SKM-1 (cell line): ENCODE measurements at regions not wholly inside any gene's neighbourhood (a gene's known extent, or its start where the extent isn't known, plus 50 kb on each side); places are given as distances from the start of the nearest gene placed in this dataset.

Source experiments
- DNase-seq: peaks from one replicate; lab custom pipeline; 2025; ENCODE audit not compliant: unreplicated experiment; lab: John Stamatoyannopoulos, UW

DNA sequence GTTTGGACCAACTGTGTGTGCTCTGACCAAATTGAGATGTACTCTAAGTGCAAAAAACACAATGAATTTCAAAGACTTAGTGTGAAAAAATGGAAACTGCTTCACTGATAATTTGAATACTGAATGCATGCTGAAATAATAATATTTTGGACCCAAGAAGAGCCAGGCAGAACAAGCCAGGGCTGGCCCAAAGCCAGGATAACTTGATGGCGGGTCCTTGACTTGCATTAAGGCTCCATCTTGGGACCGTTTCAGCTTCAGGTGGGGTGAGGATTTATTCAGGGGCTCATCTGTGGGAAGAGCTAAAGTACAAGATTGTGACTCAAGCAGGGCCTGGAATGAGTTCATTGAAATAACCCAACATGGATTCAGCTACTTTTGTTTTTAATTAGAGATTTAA lies 921.9 kb downstream of the QKI start:
- DNase-seq, result no peak

DNA sequence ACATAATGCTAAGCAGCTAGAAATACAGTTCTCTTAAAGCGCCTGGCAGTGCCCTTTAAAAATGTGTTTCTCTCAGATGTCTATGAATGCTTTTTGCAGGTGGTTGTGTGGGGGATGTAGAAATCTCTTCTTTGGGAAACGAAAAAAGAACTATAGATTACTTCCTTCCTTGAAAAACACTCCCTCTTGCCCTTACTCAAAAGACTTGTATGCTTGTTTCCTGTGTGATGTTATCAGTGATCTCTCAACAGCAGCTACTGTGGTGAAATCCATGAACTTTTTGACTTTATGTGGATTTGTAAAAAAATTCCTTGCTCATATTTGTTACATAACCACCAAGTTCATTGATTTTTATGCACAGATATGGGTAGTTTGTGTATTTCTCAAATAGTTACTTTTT lies 916.5 kb downstream of the QKI start:
- DNase-seq, result no peak

DNA sequence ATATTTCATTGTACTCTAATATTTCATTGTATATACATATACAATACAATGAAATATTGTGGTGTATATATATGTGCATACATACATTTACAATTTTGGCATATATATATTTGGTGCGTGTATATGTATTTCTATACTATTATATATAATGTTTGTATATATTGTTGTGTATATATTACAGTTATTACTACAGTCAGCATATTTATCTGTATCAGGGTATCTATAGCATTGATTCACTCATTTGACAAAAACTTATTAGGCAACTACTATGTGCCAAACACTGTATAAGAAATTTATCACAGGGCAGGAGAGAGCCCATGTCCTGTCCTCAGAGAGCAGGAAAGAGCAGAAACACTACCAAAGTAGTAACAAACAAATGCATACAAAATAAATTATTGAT lies 910.6 kb downstream of the QKI start:
- no peak for DNase-seq

DNA sequence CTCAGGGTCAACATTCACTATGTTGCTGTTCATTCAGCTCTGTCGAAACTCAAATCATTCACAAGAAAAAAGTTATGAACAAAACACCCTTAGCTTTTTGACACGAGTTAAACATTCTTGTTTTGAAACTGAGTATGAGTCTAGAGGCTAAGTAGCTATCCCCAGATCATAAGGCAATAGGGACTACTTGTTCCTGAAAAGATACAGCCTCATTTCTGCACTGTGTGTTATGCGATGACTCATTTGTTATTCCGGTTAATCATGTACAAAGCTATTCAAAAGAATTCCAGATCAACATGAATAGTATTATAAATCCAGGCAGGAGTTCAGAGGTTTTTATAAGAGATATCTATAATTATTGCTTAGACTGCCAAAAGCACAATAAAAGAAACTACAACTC lies 908.0 kb downstream of the QKI start:
- DNase-seq, result no peak

DNA sequence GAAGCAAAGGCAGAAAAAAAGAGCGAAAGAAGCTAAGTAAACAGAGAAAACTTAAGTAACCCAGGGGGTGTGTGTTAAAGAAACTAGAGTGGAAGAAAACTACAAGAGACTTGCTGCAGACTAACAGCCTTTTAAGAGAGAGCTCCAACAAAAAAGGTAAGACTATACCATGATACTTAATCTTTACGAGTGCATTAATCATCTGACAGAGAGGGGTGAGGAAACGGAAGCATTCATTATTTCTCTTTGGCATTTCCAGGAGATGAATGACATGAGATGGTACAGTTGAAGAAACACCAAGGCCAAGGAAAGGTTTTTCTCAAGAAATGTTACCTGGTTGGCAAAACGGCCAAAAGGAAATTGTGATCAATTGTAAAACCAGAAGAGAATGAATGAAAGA lies 906.8 kb downstream of the QKI start:
- DNase-seq, result no peak

DNA sequence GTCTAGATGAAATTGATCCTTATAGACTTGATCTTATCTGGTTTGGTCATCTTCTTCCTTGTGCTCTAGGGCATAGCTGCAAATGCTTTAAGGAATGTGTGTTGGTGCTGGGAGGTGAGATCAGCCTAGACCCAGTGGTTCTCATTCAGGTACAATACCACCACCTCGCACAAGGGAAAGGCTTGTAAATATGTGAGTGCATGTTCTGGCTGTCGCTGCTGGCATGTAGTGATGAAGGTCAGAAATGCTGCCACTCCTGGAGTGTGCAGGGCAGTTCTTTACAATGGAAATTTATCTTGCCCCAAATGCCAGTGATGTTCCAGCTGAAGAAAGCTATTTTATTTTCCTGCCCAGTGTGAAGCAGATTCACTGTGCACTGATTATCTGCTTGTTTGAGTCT lies 900.9 kb downstream of the QKI start:
- DNase-seq, result no peak

DNA sequence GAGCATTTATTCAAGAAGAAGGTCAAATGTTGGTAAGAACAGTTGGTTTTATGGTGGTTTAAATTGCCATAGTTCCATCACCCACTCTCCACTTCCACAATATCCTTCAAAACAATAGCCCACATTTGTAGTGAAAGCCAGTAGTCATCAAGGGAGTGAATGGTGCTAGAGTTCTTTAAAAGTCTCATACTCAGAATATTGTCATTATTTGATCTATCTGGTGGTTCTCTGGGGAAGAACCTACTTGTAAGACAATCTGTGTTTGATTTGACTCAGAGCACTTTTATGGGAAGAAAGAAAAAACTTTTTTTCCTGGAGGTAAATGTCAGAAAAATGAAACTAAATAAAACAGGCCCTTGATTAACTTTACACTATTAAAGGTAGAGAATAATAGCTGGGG lies 893.8 kb downstream of the QKI start:
- no peak for DNase-seq

DNA sequence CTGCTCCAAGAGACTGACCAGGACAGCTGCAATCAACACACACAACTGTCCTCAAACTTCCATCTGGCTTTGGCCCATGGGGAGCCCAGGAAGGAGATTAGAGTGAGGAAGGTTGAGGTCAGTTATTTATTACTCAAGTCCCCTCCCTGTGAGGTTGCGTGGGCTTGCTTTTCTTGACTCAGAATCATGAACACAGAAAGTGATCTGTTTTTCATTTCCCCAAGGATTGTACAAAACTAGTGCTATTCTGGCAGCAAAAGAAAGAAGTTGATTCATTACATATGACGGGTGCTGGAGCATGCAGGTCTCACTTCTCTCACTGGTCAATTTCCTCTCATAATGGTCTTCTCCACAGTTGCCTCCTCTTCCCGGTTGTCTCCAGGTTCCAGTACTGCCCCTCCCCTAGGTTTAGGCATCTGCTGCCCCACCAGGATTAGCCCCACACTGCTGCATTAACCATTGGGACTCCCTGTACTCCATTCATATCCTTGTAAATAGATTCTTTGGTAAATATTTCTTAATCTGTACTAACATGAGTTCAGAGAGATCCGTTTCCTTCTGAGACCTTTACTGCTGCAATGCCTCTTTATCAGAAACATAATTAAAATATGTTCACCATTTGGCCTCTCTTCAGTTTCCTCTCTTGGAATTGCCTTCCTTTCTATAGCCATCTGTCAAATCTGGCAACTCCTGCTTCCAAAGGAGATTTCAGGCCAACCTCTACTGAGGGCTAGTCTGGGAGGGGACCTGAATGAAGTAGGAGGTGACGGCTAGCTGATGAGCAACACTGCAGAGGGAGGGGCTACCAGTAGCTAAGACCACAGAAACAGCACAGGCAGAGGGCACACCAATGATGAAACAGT lies 888.8 kb downstream of the QKI start:
- no peak for DNase-seq

DNA sequence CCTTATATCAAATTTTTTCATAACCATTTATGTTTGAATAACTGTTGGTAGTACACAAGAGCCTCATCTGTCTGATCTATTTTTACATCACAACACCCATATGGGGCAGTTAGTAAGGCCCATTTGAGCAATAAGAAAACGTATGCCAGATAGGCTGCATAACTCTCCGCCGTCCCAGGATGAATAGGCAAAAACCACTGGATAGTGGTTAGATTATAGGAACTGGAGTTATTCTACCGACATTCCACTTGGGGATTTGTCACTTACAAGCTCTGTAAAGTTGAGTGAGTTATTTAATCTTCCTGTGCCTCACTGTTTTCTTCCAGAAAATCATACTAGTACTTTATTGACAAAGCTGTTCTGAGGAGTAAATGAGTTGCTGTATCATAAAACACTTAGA lies 881.9 kb downstream of the QKI start:
- no peak for DNase-seq

DNA sequence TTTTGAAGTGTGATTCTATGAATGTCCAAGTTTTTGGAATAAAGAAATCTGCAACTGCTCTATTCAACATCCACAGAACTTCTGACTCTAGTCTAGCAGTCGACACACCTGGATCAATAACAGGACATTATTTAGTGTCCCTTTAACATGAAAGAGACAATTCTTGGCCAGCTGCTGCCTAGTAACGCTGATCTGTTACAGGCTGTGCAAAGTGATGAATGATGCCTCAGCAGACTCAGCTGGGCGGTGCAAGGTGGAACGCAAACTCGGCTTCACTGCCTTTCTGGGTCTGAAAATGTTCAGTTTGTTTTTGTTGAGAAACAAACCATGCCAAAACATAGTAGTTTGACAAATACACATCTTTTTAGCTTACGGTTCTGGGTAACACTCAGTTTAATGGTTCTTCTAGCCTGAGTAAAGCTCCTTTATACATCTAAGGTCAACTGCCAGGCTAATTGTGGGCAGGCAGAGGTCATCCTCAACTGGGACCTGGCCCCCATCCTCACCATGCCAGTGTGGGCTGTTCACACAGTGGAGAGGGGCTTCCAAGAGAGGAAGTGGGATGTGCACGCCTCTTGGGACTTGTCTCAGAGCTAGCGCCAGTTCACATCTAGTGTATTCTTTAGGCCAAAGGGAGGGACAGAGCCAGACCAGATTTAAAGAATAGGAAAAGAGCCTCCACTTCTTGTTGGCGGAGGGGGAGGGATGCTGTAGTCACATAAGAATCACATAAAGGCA lies 879.7 kb downstream of the QKI start:
- DNase-seq, result no peak

DNA sequence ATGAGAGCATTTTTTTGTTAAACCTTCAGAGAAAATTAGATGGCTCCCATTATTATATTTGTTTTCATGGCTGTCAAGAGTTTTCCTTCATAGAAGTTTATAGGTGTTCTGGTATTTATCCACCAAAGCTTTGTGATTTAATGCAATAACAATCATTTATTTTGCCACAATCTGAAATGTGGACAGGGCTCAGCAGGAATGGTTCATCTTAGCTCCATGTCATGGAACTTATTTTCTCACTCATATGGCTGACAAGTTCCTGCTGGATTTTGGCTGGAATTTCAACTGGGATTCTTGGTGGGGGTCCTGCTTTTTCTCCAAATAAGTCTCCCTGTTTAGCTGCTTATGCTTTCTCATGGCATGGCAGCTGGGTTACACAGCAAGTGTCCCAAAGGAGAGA lies 876.7 kb downstream of the QKI start:
- no peak for DNase-seq

DNA sequence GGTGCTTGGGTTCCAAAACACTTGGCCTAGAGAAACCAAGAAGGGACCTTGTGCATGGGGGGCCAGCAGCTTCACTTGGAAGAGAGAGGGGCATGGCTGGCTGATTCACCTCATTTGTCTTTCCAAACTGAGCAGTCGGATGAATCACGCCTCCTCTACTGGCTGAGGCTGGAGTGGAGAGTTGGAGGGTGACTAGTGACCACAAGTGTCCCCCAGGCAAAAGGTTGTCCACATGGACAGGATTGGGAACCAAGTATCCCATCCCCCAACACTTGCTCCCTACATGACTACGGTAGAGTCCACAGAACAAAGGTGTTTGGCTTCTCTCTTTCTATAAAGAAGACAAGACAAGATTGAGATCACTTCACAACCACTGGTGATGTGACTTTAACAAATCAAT lies 875.6 kb downstream of the QKI start:
- DNase-seq, result no peak

DNA sequence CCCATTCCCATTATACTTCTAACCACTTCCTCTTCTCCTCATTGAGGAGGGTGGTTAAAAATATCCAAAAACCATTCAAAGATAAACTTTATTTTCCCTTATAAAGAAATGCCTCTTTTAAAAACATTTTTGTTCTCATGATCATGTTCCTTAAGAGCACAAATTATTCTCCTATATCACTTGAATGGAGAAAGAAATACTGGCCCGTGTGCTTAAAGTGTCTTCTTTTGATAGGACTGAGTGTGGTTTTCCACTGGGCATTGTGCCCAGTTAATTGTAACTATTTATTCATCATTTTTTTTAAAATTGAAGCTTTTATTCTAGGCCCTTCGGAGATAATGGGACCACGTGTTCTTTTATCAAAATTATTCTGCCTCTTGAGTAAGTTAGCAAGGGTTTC lies 871.5 kb downstream of the QKI start:
- DNase-seq, result no peak

DNA sequence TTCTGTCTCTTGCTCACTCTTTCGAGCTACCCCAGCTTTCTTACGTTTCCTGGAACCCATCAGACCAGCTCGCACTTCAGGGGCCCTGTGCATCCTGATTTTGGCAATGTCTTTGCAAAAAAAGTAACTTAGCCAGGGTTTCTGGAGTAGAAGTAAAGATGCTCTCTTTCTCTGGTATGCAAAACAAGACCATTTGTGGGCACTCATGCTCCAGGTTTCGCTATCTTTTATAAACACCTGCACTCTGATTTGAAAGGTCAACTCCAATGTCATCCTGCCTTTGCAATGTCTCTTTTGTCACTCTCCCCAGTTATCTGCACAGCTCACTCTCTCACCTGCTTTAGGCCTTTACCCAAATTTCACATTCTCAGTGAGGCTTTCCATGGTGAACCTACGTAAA lies 869.1 kb downstream of the QKI start:
- DNase-seq, result no peak

DNA sequence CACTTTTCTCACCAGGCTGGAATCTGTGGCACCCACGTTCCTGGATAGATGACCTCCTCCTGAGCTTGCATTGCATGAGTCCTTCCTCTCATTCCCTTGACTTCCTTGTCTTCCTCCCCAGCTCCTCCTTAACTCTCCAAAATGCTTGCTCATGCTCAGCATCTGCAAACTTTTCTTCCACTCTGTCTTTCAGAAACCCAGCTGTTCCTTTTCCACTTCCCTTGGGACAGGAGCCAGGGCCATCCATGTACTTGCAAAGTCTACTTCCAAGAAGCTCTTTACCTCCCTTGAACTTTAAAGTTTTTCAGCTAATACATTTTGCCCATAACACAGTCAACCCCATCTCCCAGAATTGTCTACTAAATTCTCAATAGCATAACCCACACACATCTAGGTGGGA lies 861.7 kb downstream of the QKI start:
- DNase-seq, result no peak

DNA sequence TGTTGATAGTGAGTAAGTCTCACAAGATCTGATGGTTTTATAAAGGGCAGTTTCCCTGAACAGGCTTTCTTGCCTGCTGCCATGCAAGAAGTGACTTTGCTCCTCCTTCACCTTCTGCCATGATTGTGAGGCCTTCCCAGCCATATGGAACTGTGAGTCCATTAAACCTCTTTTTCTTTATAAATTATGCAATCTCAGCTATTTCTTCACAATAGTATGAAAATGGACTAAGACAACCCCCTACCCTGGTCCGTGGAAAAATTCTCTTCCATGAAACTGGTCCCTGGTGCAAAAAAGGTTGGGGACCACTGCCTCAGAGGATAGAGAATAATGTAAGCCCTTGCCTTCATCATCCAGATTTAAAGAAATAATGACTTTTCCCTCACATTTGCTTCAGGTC lies 861.3 kb downstream of the QKI start:
- DNase-seq, result no peak

DNA sequence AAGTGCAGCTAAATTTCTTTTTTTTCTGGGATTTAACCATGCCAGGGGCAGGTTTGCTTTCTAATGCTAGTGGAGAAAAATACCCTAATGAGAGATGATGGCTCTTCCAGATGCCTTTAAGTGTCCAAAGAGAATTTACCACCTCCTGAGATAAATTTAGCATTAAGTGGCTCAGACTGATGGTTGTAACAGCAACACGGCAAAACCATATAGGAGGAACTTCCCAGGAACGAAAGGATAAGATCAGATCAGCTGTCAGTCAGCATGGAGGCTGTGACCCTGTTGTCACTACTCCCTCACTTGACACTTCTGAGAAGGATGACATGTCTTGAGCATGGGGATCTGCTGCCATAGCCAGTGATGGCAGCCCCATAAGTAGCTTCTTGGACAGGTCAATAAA lies 860.0 kb downstream of the QKI start:
- no peak for DNase-seq

DNA sequence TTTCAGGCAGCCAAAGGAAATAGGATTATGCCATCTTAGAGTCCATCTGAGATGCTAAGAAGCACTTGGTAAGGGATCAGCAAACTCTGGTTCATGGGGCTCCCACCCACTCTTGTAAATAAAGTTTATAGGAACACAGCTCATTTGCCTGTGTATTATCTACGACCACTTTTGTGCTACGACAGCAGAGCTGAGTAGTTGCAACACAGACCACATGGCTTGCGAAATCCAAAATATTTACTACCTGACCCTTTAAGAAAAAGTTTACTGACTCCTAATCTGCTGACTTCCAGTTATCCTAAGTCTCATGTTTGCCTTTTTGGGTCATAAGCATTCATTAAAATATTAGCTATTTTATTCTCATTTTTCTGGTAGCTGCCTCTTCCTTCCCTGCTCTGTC lies 859.0 kb downstream of the QKI start:
- no peak for DNase-seq

DNA sequence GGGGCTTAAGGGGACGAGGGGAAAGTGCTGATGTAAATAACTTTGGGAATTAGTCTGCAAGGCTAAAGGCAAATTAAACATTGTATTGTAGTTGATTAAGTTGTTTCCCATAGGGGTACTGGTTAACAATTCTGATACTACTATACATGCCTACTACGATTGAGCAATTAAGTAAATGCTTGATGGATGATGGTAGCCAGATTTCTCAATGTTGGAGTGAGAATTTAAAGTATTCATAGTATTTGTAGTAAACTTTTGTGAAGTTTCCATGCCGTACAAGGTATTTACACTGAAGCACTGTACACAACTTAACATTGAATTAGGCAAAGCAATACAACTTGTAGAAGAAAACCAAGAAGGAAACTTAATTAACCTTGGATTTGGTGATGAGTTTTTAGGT lies 852.3 kb downstream of the QKI start:
- no peak for DNase-seq

DNA sequence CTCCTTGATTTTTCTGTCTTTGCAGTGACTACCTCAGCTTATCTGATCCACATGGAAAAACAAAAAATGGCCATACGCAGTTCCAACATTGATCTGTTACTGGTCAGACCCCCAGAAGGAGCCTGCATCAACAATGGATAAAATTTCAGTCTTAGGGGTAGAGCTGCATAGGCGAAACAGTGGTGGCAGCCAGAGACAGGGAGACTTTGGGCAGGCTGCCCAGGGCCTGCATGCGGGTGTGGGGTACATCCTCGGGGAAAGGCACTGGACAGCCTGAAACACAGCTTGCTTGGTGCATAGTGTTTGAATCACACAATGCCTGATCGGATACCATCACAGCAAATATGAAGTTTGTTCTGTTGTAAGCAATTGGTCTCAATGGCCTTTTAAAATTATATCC lies 847.8 kb downstream of the QKI start:
- no peak for DNase-seq

DNA sequence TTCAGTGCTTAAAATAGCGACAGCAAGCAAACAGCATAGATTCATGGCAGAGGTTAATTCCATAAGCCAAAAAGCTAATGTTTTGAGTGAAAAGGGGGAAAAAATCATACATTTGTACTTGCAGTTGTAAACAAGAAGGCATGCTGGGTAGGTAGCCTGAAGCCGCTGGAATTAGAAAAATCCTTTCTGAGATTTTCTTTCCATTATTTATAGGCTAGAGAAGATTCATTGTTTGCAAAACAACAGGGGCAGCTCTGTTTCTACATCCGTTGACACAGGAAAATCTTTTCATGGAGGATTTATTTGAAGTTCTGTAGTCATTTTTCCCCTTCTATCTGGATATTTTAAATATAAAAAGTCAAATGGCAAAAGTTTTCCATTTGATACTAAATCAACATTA lies 843.9 kb downstream of the QKI start:
- DNase-seq, result no peak

DNA sequence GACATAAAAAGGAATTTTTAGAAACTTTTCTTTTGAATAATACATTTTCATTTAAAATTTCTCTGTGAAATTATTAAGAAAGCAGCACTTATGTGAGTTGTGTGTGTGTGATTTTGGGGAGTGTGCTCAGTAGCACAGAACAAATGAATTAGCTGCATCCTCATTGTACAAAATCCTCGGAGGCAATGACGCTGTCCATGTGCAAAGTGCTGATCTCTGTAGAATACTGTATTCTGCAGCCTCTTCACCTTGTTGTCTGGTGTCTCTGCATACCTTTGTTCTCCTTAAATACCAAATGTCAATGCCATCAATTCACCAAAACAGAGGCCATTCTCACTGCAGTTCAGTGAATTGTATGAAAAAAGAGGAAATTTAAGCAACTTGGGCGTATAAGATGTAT lies 838.4 kb downstream of the QKI start:
- DNase-seq, result no peak

DNA sequence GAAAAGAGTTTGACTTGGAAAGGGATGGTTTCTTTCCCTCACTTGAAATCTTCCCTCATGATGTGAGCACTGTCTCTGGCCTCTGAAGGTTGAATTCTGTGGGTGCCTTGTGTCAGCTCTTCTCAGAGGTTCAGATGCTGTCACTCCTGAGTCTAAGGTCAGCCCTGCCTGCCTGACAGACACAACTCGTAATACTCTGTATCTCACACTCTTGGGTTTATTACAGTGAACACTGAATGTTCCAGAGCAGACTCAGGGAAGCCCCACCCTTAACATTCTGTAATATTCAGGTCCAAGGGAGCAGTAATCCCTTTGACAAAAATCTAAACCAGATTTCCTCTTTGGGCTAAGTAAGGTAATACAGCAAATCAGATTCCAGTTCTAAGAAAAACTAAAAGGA lies 837.8 kb downstream of the QKI start:
- DNase-seq, result no peak
